ENCODE measurements at regions not wholly inside any gene's neighbourhood (a gene's known extent, or its start where the extent isn't known, plus 50 kb on each side); places are given as distances from the start of the nearest gene placed in this dataset.

- TF ChIP-seq, protein P1, sequence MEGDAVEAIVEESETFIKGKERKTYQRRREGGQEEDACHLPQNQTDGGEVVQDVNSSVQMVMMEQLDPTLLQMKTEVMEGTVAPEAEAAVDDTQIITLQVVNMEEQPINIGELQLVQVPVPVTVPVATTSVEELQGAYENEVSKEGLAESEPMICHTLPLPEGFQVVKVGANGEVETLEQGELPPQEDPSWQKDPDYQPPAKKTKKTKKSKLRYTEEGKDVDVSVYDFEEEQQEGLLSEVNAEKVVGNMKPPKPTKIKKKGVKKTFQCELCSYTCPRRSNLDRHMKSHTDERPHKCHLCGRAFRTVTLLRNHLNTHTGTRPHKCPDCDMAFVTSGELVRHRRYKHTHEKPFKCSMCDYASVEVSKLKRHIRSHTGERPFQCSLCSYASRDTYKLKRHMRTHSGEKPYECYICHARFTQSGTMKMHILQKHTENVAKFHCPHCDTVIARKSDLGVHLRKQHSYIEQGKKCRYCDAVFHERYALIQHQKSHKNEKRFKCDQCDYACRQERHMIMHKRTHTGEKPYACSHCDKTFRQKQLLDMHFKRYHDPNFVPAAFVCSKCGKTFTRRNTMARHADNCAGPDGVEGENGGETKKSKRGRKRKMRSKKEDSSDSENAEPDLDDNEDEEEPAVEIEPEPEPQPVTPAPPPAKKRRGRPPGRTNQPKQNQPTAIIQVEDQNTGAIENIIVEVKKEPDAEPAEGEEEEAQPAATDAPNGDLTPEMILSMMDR (IDR thresholded peaks at IDR 0.05): no peak
- TF ChIP-seq POLR2A (IDR thresholded peaks at IDR 0.05) (no peak), POLR2AphosphoS5 (IDR thresholded peaks at IDR 0.05) (no peak), EP300 (IDR thresholded peaks at IDR 0.05) (no peak)
Observed at GRCh38 chr7:13181216-13181615, 493.8 kb downstream of the ARL4A start.

Measured in suprapubic skin (tissue), 4 donors.